Glutamatergic neuron (in vitro differentiated cells): ENCODE measurements at regions not wholly inside any gene's neighbourhood (a gene's known extent, or its start where the extent isn't known, plus 50 kb on each side); places are given as distances from the start of the nearest gene placed in this dataset.

Source experiments
- DNase-seq: peaks from one replicate; pipeline ENCODE4 v3.0.0; 2022
- H3K27ac Mint-ChIP-seq: one replicate; pipeline ENCODE4 v1.8.0; 2020; ENCODE audit warnings: mild to moderate bottlenecking, mixed read lengths, inconsistent platforms; ENCODE audit not compliant: unreplicated experiment
- H3K27me3 Mint-ChIP-seq: one replicate; pipeline ENCODE4 v1.8.0; 2020; ENCODE audit warnings: mild to moderate bottlenecking, moderate library complexity, mixed read lengths, inconsistent platforms; ENCODE audit not compliant: unreplicated experiment
- H3K36me3 Mint-ChIP-seq: one replicate; pipeline ENCODE4 v1.8.0; 2020; ENCODE audit warnings: mild to moderate bottlenecking, mixed read lengths, inconsistent platforms; ENCODE audit not compliant: unreplicated experiment
- H3K4me1 Mint-ChIP-seq: one replicate; pipeline ENCODE4 v1.8.0; 2020; ENCODE audit warnings: mild to moderate bottlenecking, low read depth, mixed read lengths, inconsistent platforms; ENCODE audit not compliant: unreplicated experiment
- H3K4me3 Mint-ChIP-seq: one replicate; pipeline ENCODE4 v1.8.0; 2020; ENCODE audit warnings: mild to moderate bottlenecking, mixed read lengths, inconsistent platforms; ENCODE audit not compliant: unreplicated experiment
- H3K9me3 Mint-ChIP-seq: one replicate; pipeline ENCODE4 v1.8.0; 2020; ENCODE audit warnings: mild to moderate bottlenecking, moderate library complexity, mixed read lengths, inconsistent platforms; ENCODE audit not compliant: unreplicated experiment
- TF ChIP-seq, protein P1 (sequence below): fragments of 200-600 bp; sonication (generic); IDR thresholded peaks from one replicate; pipeline ENCODE4 v1.5.0; 2021; ENCODE audit not compliant: partially characterized antibody, unreplicated experiment

DNA sequence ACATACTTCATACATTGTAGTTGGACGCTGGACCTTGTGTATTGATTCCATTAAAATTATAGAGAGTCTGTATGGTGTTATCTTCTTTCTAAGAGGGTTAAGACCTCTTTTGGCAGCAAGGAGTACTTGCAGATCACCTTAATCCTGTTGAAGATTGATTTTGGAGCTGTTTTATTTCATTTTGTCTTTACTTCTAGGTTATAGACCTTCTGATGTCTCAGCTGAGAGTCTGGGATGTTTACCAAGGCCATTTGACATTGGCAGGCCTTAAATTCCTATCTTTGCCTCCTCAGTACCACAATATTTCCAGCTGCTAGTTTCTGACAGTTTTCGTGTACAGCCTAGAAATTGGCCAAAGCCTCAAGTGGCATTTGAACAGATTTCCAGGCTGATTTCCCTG is 338.0 kb downstream of the LMO4 start:
- no peak overlapping the region for H3K27ac Mint-ChIP-seq
- H3K36me3 Mint-ChIP-seq = no peaks in the 10 kb centered on the region
- TF ChIP-seq, protein P1, sequence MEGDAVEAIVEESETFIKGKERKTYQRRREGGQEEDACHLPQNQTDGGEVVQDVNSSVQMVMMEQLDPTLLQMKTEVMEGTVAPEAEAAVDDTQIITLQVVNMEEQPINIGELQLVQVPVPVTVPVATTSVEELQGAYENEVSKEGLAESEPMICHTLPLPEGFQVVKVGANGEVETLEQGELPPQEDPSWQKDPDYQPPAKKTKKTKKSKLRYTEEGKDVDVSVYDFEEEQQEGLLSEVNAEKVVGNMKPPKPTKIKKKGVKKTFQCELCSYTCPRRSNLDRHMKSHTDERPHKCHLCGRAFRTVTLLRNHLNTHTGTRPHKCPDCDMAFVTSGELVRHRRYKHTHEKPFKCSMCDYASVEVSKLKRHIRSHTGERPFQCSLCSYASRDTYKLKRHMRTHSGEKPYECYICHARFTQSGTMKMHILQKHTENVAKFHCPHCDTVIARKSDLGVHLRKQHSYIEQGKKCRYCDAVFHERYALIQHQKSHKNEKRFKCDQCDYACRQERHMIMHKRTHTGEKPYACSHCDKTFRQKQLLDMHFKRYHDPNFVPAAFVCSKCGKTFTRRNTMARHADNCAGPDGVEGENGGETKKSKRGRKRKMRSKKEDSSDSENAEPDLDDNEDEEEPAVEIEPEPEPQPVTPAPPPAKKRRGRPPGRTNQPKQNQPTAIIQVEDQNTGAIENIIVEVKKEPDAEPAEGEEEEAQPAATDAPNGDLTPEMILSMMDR = no peak
- no peaks in the 10 kb centered on the region for H3K27me3 Mint-ChIP-seq
- no peak for DNase-seq
- no peak overlapping the region for H3K4me3 Mint-ChIP-seq
- no peaks in the 10 kb centered on the region for H3K4me1 Mint-ChIP-seq
- H3K9me3 Mint-ChIP-seq = no peaks in the 10 kb centered on the region

DNA sequence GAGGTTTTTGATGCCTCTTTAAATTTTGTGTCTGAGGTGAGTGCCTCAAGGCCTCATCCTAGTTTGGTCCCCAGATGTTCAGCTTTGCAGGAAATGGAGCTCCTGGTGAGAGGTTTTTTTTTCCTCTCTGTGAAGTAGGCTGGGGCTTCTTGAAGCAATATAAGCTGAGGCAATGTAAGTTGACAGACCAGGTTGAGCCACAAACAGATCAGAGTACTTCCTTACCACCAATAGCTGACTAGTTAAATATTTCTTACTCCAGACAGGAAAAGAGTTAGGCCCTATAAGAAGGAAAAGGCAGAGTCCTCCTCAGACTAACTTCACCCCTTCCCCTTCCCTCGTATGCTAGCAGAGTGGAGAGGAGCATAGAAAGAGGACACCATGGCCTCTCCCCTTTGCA is 341.0 kb downstream of the LMO4 start:
- no peak for DNase-seq
- Mint-ChIP-seq H3K36me3 (no peaks in the 10 kb centered on the region), H3K4me3 (no peak overlapping the region), H3K27me3 (no peaks in the 10 kb centered on the region), H3K4me1 (no peaks in the 10 kb centered on the region), H3K27ac (no peak overlapping the region), H3K9me3 (no peaks in the 10 kb centered on the region)
- TF ChIP-seq, protein P1 = no peak

DNA sequence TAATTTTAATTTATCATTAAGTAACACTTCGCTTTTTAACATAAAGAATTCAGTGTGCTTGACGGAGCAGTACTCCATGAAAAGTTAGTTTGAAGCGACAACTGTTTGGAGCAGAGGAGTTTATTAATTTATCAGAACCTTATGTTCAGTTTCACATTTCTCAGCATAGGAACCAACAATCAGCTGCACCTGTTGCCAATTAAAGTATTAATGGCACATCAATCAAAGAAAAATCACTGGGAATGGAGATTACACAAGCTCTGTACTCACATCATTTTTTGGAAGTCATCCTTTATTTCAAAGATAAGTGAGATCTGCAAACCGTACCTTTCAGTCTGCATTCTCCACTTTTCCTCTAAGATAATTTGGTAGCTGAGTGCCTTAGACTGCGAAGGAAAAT is 344.6 kb downstream of the LMO4 start:
- TF ChIP-seq, protein P1 = no peak

GRCh38 chr1:87673748-87674147 is 345.1 kb downstream of the LMO4 start:
- Mint-ChIP-seq H3K9me3 (no peaks in the 10 kb centered on the region), H3K4me1 (no peaks in the 10 kb centered on the region), H3K36me3 (no peaks in the 10 kb centered on the region), H3K27ac (no peak overlapping the region), H3K27me3 (no peaks in the 10 kb centered on the region), H3K4me3 (no peak overlapping the region)
- TF ChIP-seq, protein P1 = no peak
- DNase-seq = no peak

More for the DNA sequence above, 344.6 kb downstream of the LMO4 start:
- no peak overlapping the region for H3K4me3 Mint-ChIP-seq
- no peaks in the 10 kb centered on the region for H3K27me3 Mint-ChIP-seq
- no peaks in the 10 kb centered on the region for H3K9me3 Mint-ChIP-seq
- no peak for DNase-seq
- no peak overlapping the region for H3K27ac Mint-ChIP-seq
- no peaks in the 10 kb centered on the region for H3K4me1 Mint-ChIP-seq
- H3K36me3 Mint-ChIP-seq = no peaks in the 10 kb centered on the region

- H3K4me3 Mint-ChIP-seq = no peak overlapping the region
- no peaks in the 10 kb centered on the region for H3K36me3 Mint-ChIP-seq
- no peaks in the 10 kb centered on the region for H3K27me3 Mint-ChIP-seq
- TF ChIP-seq, protein P1 = no peak
- no peaks in the 10 kb centered on the region for H3K9me3 Mint-ChIP-seq
- no peak for DNase-seq
- H3K27ac Mint-ChIP-seq = no peak overlapping the region
- no peaks in the 10 kb centered on the region for H3K4me1 Mint-ChIP-seq
These were observed 346.1 kb downstream of the LMO4 start for GRCh38 chr1:87674791-87675190.
